ENCODE measurements at regions not wholly inside any gene's neighbourhood (a gene's known extent, or its start where the extent isn't known, plus 50 kb on each side); places are given as distances from the start of the nearest gene placed in this dataset.

DNA sequence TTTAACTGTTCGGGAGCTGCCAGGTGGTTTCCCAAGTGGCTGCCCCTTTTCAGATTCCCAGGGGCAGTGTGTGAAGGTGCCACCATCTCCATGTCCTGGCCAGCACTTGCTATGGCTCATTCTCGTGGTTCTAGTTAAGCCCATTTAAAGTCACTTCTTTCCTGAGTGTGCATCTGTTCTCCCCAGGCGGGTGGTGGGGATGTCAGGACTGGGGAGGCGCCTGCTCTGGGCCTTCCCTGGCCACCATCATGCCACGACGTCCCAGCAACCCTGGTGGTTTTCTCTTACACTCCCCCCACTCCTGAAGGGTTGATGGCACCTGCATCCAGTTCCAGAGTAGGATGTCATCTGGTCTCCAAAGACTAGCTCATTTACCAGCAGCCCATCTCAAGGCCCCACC is 56.8 kb upstream of the TAMM41 start:
- no peak overlapping the region for H3K9ac ChIP-seq (ENCODE audit: low read length)
- no peaks in the 10 kb centered on the region for H3K4me1 Mint-ChIP-seq (ENCODE audit: low read depth, unreplicated experiment)
- no peak overlapping the region for H3K27ac ChIP-seq (ENCODE audit: low read depth, low read length)
- no peaks in the 10 kb centered on the region for H3K4me1 ChIP-seq (ENCODE audit: insufficient read depth, low read length)
- no peaks in the 10 kb centered on the region for H3K79me2 ChIP-seq (ENCODE audit: insufficient read depth, low read length)
- FAIRE-seq (no peak), DNase-seq (ENCODE audit: low read depth) (no peak)
- peaks cover 6% of the 10 kb centered on the region for H3K9me3 Mint-ChIP-seq (ENCODE audit: unreplicated experiment)
- H3K36me3 ChIP-seq (ENCODE audit: insufficient read depth, low read length) = no peaks in the 10 kb centered on the region
- no peaks in the 10 kb centered on the region for H4K20me1 ChIP-seq (ENCODE audit: insufficient read depth, low read length)
- H3K27me3 ChIP-seq (ENCODE audit: insufficient read depth, low read length) = no peaks in the 10 kb centered on the region
- TF ChIP-seq, protein P1, sequence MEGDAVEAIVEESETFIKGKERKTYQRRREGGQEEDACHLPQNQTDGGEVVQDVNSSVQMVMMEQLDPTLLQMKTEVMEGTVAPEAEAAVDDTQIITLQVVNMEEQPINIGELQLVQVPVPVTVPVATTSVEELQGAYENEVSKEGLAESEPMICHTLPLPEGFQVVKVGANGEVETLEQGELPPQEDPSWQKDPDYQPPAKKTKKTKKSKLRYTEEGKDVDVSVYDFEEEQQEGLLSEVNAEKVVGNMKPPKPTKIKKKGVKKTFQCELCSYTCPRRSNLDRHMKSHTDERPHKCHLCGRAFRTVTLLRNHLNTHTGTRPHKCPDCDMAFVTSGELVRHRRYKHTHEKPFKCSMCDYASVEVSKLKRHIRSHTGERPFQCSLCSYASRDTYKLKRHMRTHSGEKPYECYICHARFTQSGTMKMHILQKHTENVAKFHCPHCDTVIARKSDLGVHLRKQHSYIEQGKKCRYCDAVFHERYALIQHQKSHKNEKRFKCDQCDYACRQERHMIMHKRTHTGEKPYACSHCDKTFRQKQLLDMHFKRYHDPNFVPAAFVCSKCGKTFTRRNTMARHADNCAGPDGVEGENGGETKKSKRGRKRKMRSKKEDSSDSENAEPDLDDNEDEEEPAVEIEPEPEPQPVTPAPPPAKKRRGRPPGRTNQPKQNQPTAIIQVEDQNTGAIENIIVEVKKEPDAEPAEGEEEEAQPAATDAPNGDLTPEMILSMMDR (IDR thresholded peaks at IDR 0.05; ENCODE audit: insufficient read depth, low read depth, low read length) = no peak
- no peak for TF ChIP-seq EZH2 (IDR thresholded peaks at IDR 0.05; ENCODE audit: insufficient read depth, low read length)
- no peak overlapping the region for H3K4me3 ChIP-seq (ENCODE audit: insufficient read depth, low read depth, low read length)
- no peaks in the 10 kb centered on the region for H3K36me3 Mint-ChIP-seq (ENCODE audit: low read depth, unreplicated experiment)
- no peak overlapping the region for H2AFZ ChIP-seq (ENCODE audit: low read depth, low read length)
- H3K27me3 Mint-ChIP-seq (ENCODE audit: low read depth, unreplicated experiment) = peaks cover 30% of the 10 kb centered on the region
- H3K27ac Mint-ChIP-seq (ENCODE audit: unreplicated experiment) = no peak overlapping the region
- peaks cover under 1% of the 10 kb centered on the region for H3K9me3 ChIP-seq (ENCODE audit: insufficient read depth, low read depth, low read length)
- no peak overlapping the region for H3K4me3 Mint-ChIP-seq (ENCODE audit: unreplicated experiment)
- H3K4me2 ChIP-seq (ENCODE audit: low read length) = no peak overlapping the region

DNA sequence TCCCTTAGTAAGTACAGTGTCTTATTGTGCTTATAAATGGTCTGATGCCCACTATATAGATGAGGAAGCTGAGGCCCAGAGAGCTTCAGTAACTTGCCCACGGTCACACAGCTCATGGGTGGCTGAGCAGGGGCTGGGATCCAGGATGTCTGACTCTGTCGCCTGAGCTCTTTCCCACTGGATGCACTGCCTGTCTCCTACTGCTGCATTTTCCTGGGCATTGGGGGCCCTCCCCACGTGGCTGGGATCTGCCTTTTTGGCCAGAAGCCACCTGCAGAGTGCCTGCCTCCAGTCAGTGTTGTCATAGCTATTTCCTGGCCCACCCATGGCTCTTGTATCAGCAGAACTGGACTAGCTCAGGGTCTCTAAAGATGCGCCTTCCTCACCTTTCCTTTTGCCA is 57.5 kb upstream of the TAMM41 start:
- Histone ChIP-seq H3K4me2 (ENCODE audit: low read length) (no peak overlapping the region), H4K20me1 (ENCODE audit: insufficient read depth, low read length) (no peaks in the 10 kb centered on the region), H3K79me2 (ENCODE audit: insufficient read depth, low read length) (no peaks in the 10 kb centered on the region), H3K9ac (ENCODE audit: low read length) (no peak overlapping the region), H3K27ac (ENCODE audit: low read depth, low read length) (no peak overlapping the region), H2AFZ (ENCODE audit: low read depth, low read length) (no peak overlapping the region), H3K36me3 (ENCODE audit: insufficient read depth, low read length) (no peaks in the 10 kb centered on the region), H3K9me3 (ENCODE audit: insufficient read depth, low read depth, low read length) (no peaks in the 10 kb centered on the region), H3K27me3 (ENCODE audit: insufficient read depth, low read length) (no peaks in the 10 kb centered on the region), H3K4me3 (ENCODE audit: insufficient read depth, low read depth, low read length) (no peak overlapping the region), H3K4me1 (ENCODE audit: insufficient read depth, low read length) (no peaks in the 10 kb centered on the region)
- H3K4me3 Mint-ChIP-seq (ENCODE audit: unreplicated experiment) = no peak overlapping the region
- H3K27ac Mint-ChIP-seq (ENCODE audit: unreplicated experiment) = no peak overlapping the region
- DNase-seq (ENCODE audit: low read depth) (no peak), FAIRE-seq (no peak)
- H3K36me3 Mint-ChIP-seq (ENCODE audit: low read depth, unreplicated experiment) = no peaks in the 10 kb centered on the region
- H3K4me1 Mint-ChIP-seq (ENCODE audit: low read depth, unreplicated experiment) = no peaks in the 10 kb centered on the region
- TF ChIP-seq, protein P1 (IDR thresholded peaks at IDR 0.05; ENCODE audit: insufficient read depth, low read depth, low read length) = no peak
- no peak for TF ChIP-seq EZH2 (IDR thresholded peaks at IDR 0.05; ENCODE audit: insufficient read depth, low read length)
- H3K9me3 Mint-ChIP-seq (ENCODE audit: unreplicated experiment) = peaks cover 6% of the 10 kb centered on the region
- peaks cover 31% of the 10 kb centered on the region for H3K27me3 Mint-ChIP-seq (ENCODE audit: low read depth, unreplicated experiment)

DNA sequence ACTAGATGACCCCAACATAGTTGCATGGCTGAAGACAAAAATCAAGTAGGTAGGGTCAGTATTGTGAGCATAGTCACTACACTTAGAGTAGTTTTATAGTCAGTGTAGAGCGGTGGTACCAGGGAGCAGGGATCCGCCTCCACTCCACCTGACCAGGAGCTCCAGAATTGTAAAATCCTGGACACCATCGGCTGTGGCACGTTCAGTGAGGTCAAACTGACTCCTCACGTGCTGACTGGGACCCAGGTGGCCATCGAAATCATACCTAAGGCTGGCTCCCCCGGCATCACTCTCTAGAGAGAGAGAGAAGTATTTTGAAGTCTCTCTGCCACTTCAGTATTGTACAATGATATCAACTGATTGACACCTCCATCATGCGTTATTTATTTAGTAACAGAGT is 59.7 kb upstream of the TAMM41 start:
- no peak overlapping the region for H3K4me3 Mint-ChIP-seq (ENCODE audit: unreplicated experiment)

More for the DNA sequence above, 59.7 kb upstream of the TAMM41 start:
- no peak overlapping the region for H3K27ac ChIP-seq (ENCODE audit: low read depth, low read length)
- H3K79me2 ChIP-seq (ENCODE audit: insufficient read depth, low read length) = no peaks in the 10 kb centered on the region
- H3K4me3 ChIP-seq (ENCODE audit: insufficient read depth, low read depth, low read length) = no peak overlapping the region
- no peaks in the 10 kb centered on the region for H3K4me1 ChIP-seq (ENCODE audit: insufficient read depth, low read length)
- no peaks in the 10 kb centered on the region for H3K27me3 ChIP-seq (ENCODE audit: insufficient read depth, low read length)
- no peak overlapping the region for H2AFZ ChIP-seq (ENCODE audit: low read depth, low read length)
- H3K9me3 ChIP-seq (ENCODE audit: insufficient read depth, low read depth, low read length) = no peaks in the 10 kb centered on the region
- Mint-ChIP-seq H3K9me3 (ENCODE audit: unreplicated experiment) (peaks cover 6% of the 10 kb centered on the region), H3K36me3 (ENCODE audit: low read depth, unreplicated experiment) (no peaks in the 10 kb centered on the region), H3K4me1 (ENCODE audit: low read depth, unreplicated experiment) (no peaks in the 10 kb centered on the region), H3K27me3 (ENCODE audit: low read depth, unreplicated experiment) (peaks cover 32% of the 10 kb centered on the region), H3K27ac (ENCODE audit: unreplicated experiment) (no peak overlapping the region)
- no peak overlapping the region for H3K9ac ChIP-seq (ENCODE audit: low read length)
- H3K4me2 ChIP-seq (ENCODE audit: low read length) = no peak overlapping the region
- no peaks in the 10 kb centered on the region for H4K20me1 ChIP-seq (ENCODE audit: insufficient read depth, low read length)
- no peaks in the 10 kb centered on the region for H3K36me3 ChIP-seq (ENCODE audit: insufficient read depth, low read length)
- FAIRE-seq = no peak
- TF ChIP-seq, protein P1 (IDR thresholded peaks at IDR 0.05; ENCODE audit: insufficient read depth, low read depth, low read length) = no peak
- no peak for TF ChIP-seq EZH2 (IDR thresholded peaks at IDR 0.05; ENCODE audit: insufficient read depth, low read length)
- DNase-seq (ENCODE audit: low read depth) = no peak
